HG02798 (cell line): ENCODE measurements at regions not wholly inside any gene's neighbourhood (a gene's known extent, or its start where the extent isn't known, plus 50 kb on each side); places are given as distances from the start of the nearest gene placed in this dataset.
A peak's percentile ranks its signal among the peaks of the same experiment; 100 is the strongest.
"Not testable (repeated sequence)": the region's sequence is repeated elsewhere in the genome, so short reads cannot be mapped to it uniquely, and the experiment has no call there.

Experiments used
- ATAC-seq: cut with Tn5 transposase; IDR thresholded peaks from one replicate; pipeline ENCODE4 v1.9.1; 2021; ENCODE audit warnings: mild to moderate bottlenecking; ENCODE audit not compliant: unreplicated experiment, poor library complexity

DNA sequence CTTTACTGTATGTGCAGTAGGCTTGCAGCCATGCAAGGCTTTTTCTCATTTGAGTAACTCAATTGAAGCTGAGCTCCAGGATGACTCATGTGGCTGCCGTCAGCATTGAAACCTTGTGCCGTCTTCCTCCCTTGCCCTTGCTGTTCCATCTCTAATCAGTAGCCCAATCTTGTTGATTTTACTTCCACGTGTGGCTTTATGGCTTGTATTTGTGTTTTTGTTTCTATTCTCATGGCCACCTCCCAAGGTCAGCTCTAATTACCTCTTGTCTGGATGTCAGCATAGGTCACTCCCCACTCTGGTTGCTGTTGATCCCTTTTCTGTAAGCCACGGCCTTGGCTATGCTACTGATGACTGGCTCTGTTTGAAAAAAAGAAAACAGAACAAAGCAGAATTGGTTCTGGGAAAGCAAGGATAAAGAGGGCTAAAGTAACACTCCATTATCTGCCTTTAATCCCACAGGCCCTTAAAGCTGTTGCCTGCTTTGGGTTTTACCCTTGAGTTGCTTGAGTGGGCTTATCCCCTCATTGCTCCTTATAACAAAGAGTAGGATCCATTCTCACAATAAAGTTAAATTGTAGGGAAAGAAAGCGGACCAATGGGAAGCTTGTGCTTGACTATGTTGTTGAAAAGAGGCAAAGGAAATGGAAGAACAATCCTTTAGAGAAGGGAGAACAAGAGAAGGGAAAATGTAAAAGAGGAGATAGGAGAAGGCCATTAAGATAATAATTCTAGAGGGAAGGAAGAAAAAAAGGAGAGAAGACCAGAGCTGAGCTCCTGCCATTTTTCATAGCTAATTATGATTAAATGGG, 173.9 kb upstream of the PGRMC2 start:
- ATAC-seq, result peak; percentile 76

DNA sequence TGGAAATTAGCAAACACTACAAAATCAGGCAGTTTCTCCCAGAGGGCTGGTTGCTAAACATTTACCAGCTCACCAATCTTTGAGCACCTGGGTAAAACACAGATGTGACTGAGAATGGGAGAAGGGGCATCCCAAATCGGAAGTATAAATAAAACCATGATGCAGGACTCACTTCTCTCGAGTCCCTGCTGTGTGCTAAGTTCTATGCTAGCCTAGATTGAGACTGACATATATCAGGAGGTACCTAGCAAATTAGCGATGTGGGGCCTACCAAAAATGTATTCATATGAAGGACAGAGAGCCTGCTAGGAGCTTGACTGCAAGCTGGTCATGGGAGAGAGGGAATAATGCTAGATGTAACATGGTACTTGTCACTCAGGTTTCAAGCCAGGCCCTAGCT, 171.9 kb upstream of the PGRMC2 start:
- ATAC-seq, result peak; percentile 33

- ATAC-seq, result no peak
These were observed 171.2 kb upstream of the PGRMC2 start for GRCh38 chr4:128458816-128459215.

DNA sequence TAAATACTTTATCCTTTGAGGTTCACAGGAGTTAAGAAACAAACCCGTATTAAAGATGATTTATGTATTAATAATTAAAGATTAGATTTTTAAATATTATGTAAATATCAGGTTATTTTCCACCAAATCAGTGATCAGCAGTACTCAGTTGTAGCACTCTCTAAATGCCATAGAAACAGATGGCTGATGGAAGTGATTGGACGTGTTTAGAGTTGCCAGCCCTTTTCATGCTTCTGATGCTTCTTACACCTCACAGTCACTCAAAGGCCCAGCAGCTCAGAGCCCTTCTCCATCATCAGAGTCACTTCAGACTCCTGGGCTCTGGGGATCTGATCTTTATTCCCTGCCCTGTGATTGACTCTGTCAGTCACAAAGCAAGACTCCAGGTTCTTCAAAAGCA, 170.1 kb upstream of the PGRMC2 start:
- no peak for ATAC-seq

GRCh38 chr4:128456171-128456570, 168.6 kb upstream of the PGRMC2 start:
- ATAC-seq, result no peak

DNA sequence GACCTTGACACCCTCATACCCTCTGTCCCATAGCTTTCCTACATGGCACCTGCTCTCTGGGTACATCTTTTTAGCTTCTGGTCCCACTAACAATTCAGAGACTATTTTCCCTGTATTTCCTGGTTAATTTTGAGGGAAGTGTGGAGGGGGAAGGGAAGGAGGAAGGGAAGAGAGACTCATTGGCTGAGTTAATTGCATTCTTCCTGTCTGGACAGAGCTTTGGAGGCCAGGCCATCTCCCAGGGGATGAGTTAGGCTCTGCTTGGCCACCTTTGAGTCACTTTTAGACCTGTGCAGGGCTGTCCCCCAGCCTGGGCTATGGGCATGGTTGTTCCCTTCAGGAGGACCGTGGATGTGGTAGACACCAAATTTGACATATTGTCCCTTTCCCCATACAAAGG, 167.9 kb upstream of the PGRMC2 start:
- no peak for ATAC-seq

DNA sequence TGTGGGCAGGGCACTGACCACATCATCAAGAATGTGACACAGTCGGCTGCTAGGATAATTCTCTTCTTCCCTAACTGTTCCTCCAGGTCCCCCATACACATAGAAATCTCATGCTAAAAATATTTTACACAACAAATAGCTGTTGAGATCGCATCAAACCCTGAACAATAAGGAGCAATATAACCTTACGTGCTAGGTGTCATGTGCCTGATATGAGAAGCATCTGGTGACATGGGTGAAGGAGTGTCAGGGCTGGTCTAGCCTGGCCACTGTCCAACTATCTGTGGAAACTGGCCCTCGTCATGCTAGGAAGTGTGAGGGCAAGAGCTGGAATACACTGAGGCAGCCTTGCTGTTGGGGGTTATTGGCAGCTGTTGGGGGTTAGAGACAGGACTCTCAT, 167.3 kb upstream of the PGRMC2 start:
- ATAC-seq, result no peak

- peak; percentile 98 for ATAC-seq
These were observed 166.8 kb upstream of the PGRMC2 start for GRCh38 chr4:128454281-128454871.

GRCh38 chr4:128452415-128452814, 164.8 kb upstream of the PGRMC2 start:
- ATAC-seq, result no peak

GRCh38 chr4:128451270-128451905, 163.8 kb upstream of the PGRMC2 start:
- no peak for ATAC-seq

DNA sequence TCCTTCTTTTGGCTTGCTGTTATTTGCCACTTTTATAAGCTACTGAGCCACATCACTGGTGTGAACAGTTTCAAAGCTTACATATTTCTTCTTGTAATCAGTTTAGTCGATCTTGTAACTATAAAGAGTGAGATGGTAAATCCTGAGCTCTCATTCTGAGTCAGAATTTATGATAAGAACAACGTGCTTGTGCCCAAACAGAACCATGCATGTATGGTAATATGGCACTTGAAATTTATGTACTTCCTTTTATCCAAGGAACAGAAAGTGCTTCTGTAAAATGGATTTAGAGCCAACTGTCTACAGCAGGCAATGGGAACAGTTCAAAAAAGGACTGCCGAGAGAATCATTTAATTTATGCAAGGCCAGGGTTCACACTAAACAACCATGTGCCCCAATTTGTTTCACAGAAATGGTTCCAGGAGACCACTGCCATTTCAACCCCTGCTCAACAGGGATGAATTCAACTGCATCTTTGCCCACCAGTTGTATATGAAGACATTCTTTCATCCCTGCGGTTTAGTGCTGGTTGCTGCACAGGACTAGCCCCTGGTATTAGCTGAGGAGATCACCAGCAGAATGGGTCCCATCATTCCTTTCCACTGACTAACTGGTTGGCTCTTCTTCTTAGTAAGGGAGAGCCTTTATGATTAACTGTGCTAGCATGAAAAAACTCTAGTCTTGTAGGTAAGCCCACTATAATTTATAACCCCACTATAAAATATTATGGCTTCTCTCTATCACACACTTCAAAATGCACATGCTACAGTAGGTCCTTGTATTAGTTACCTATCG, 162.9 kb upstream of the PGRMC2 start:
- ATAC-seq, result no peak

- no peak for ATAC-seq
These were observed 161.6 kb upstream of the PGRMC2 start for GRCh38 chr4:128449251-128449650.

DNA sequence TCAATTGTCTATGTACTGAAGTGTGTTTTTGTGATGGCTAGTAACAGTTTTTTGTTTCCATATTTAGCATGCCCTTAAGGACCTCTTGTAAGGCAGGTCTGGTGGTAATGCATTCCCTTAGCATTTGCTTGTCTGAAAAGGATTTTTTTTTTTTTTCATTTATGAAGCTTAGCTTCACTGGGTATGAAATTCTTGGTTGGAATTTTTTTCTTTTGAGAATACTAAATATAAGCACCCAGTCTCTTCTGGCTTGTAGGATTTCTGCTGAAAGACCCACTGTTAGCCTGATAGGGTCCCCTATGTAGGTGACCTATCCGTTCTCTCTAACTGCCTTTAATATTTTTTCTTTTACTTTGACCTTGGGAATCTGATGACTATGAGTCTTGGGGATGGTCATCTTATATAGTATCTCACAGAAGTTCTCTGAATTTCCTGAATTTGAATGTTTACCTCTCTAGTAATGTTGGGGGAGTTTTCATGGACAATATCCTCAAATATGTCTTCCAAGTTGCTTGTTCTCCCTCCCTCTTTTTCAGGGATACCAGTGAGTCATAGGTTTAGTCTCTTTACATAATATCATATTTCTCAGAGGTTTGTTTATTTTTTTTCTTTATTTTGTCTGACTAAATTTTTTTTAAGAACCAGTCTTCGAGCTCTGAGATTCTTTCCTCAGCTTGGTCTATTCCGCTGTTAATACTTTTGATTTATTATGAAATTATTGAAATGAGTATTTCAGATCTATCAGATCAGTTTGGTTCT, 157.1 kb upstream of the PGRMC2 start:
- ATAC-seq, result no peak

DNA sequence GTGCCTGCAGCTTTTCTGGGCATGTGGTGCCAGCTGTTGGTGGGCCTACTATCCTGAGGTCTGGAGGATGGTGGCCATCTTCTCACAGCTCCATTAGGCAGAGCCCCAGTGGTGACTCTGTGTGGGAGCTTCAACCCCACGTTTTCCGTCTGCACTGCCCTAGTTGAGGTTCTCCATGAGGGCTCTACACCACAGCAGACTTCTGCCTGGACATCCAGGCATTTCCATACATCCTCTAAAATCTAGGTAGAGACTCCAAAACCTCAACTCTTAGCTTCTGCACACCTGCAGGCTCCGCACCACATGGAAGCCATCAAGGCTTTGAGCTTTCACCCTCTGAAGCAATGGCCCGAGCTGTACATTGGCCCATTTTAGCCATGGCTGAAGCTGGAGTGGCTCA, 153.3 kb upstream of the PGRMC2 start:
- ATAC-seq, result no peak

DNA sequence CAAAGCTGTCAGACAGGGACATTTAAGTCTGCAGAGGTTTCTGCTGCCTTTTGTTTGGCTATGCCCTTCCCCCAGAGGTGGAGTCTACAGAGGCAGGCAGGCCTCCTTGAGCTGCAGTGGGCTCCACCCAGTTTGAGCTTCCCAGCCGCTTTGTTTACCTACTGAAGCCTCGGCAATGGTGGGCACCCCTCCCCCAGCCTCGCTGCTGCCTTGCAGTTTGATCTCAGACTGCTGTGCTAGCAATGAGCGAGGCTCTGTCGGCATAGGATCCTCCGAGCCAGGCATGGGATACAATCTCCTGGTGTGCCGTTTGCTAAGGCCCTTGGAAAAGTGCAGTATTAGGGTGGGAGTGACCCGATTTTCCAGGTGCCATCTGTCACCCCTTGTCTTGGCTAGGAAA, 149.4 kb upstream of the PGRMC2 start:
- not testable (repeated sequence) for ATAC-seq

DNA sequence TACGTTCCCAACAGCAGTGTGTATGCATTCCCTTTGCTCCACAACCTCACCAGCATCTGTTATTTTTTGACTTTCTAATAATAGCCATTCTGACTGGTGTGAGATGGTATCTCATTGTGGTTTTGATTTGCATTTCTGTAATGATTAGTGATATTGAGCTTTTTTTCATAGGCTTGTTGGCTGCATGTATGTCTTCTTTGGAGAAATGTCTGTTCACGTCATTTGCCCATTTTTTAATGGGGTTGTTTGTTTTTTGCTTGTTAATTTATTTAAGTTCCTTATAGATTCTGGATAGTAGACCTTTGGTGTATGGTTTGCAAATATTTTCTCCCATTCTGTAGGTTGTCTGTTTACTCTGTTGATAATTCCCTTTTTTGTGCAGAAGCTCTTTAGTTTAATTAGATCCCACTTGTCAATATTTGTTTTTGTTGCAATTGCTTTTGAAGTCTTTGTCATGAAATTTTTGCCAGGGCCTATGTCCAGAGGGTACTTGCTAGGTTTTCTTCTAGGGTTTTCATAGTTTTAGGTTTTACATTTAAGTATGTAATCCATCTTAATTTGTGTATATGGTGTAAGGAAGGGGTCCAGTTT, 141.5 kb upstream of the PGRMC2 start:
- not testable (repeated sequence) for ATAC-seq

DNA sequence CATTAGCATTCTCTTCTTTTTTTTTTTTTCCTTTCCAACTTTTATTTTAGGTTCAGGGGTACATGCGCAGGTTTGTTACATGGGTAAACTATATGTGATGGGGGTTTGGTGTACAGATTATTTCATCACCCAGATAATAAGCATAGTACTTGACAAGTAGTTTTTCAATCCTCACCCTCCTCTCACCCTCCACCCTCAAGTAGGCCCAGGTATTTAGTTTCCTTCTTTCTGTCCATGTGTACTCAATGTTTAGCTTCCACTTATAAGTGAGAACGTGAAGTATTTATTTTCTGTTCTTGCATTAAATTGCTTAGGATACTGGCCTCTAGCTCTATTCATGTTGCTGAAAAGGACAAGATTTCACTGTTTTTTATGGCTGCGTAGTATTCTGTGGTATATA, 140.8 kb upstream of the PGRMC2 start:
- no peak for ATAC-seq

GRCh38 chr4:128427832-128428366, 140.3 kb upstream of the PGRMC2 start:
- ATAC-seq, result peak; percentile 57
